ENCODE measurements at regions not wholly inside any gene's neighbourhood (a gene's known extent, or its start where the extent isn't known, plus 50 kb on each side); places are given as distances from the start of the nearest gene placed in this dataset.
A peak's percentile ranks its signal among the peaks of the same experiment; 100 is the strongest.

- DNase-seq, result no peak
These were observed 305.1 kb upstream of the RGMB start for GRCh38 chr5:98468188-98468869.

DNA sequence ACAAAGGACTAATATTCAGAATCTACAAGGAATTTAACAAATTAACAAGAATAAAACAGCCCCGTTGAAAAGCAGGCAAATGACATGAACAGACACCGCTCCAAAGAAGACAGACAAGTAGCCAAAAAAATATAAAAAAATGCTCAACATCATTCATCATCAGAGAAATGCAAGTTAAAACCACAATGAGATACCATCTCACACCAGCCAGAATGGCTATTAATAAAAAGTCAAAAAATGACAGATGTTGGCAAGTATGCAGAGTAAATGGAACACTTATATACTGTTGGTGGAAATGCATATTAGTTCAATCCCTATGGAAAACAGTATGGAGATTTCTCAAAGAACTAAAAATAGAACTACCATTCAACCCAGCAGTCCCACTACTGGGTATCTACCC is 302.7 kb upstream of the RGMB start:
- DNase-seq, result no peak

DNA sequence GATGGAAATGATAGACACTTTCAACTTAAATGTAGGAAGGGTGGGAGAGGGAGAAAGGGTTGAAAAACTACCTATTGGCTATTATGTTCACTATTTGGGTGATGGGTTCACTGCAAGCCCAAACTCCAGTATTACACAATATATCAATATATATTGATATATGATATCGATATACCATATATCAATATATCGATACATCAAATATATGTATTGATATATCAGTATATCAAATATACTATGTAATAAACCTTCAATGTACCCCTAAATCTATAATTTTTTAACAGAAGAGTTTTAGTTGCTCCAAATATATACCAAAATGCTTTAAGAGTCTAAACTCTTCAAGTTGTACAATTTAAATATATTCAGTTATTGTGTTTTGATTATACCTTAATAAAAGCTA is 302.0 kb upstream of the RGMB start:
- no peak for DNase-seq

GRCh38 chr5:98474216-98474615 is 299.2 kb upstream of the RGMB start:
- no peak for DNase-seq

- DNase-seq, result no peak
These were observed 298.7 kb upstream of the RGMB start for GRCh38 chr5:98474782-98475181.

DNA sequence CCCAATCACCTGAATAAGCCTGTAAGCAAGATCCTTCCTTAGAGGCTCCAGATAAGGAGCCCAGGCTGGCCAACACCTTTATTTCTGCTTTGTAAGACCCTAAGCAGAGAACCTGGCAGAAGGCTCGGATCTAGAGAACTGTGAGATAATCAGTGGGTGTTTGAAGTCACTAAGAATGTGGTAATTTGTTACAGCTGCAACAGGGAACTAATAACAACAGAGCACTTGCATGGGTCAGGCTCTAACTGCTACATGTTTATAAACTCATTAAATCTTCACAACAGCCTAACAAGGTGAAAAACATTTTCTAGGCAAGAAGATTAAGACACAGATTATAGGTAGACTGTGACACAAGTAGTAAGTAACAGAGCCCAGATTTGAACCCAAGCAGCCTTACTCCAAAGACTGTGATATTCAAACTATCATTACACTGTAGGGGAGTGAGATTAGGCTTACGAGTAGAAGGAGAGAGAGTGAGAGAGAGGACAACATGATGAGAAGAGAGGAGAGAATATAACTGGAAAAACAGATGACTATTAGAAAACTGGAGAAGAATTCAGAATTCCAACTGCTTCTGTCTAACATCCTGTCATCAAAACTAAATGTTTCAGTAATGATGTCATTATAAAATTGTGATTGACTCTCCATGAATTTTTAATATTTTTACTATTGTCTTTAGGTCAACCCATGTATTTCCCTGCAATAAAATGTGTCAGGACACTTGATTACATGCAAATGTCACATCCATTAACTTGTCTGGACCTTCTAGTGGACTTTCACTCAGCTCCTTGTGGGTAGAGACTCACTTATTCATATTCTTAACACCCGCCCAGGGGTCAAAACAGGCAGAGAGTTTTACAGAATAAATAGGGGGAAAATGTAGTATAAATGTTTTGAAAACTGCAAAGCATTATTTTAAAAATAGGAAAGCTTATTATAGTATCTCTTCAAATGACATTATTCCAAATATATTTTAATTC is 290.9 kb upstream of the RGMB start:
- no peak for DNase-seq

- peak in 1 of 2 donors; percentile 16 for DNase-seq
These were observed 290.2 kb upstream of the RGMB start for GRCh38 chr5:98483301-98483685.

- DNase-seq, result no peak
These were observed 284.4 kb upstream of the RGMB start for GRCh38 chr5:98489021-98489420.

DNA sequence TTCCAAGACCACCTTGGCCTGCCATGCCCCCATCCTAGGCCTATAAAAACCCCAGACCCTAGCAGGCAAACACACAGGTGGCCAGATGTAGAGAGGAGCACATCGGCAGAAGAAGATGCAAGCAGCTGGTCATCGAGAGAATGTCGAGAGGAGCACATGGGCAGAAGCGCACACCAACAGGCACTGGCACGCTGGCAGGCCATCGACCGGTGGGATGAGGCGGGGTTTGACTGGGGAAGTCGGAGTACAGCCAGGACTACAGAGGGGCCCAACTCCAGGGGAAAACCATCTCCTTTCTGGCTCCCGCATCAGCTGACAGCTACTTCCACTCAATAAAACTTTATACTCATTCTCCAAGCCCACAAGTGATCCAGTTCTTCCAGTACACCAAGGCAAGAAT is 283.1 kb upstream of the RGMB start:
- DNase-seq, result no peak

DNA sequence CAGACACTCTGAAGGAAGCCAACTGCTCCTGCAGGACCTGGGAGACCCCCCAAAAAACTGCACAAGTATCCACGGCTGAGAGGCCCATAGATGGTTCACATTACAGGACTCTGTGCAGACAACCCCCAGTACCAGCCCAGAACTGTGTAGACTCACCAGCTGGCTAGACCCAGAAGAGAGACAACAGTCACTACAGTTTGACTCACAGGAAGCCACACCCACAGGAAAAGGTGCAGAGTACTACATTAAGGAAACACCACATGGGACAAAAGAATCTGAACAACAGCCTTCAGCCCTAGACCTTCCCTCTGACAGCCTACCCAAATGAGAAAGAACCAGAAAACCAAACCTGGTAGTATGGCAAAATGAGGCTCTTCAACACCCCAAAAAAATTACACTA is 281.2 kb upstream of the RGMB start:
- no peak for DNase-seq

DNA sequence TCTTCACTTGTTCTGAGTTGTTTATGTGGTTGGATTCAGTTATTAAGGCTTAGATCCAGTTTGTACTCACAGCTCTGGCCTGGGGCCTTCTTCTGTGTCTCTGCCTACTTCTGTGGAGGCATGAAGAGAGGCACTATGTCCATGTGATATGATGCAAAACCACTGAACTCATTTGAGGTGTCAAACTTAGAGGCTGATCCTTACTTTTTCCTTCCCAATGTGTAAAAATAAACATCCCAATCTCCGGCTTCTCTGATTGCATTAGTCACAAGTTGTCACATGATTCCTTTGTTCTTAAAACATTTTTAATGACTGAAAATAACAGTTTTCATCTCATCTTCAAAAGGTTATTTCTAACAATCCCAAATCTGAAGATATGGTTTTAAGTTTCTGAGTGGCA is 276.0 kb upstream of the RGMB start:
- no peak for DNase-seq

DNA sequence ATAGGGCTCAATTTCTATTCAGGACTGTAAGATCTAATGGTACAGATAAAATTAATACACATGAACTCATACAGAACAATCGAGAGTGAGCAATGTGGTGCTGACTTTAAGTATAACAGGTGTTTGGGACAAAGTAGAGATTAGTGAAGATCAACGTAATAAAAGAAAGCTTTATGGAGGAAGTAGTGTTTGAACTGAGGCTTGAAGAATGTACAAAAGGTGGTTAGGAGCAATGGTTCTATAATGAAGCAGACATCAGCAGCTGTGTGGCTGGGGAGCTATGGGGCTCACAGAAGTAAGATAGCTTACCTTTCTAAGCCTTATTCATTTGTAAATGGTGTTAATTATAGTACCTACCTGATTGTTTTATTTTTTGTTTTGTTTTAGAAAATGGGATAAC is 275.4 kb upstream of the RGMB start:
- no peak for DNase-seq

DNA sequence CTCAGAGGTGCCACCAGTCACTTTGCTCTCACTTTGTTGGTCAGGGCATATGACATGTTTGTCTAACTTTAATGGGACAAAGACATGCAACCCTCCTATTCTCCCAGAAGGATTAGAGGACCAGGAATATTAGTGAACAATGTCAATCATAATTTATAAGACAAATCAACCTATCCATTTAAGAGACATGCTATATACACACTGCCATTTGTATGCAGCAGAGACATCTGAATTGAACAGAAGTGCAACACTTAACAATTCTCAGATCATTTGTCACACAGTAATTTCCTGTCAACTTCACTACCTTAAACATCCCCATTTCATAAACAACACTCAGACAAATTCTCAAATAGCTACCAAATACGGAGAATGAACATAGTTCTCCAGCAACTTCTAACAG is 273.6 kb upstream of the RGMB start:
- DNase-seq, result no peak

GRCh38 chr5:98500811-98501210 is 272.7 kb upstream of the RGMB start:
- DNase-seq, result no peak

DNA sequence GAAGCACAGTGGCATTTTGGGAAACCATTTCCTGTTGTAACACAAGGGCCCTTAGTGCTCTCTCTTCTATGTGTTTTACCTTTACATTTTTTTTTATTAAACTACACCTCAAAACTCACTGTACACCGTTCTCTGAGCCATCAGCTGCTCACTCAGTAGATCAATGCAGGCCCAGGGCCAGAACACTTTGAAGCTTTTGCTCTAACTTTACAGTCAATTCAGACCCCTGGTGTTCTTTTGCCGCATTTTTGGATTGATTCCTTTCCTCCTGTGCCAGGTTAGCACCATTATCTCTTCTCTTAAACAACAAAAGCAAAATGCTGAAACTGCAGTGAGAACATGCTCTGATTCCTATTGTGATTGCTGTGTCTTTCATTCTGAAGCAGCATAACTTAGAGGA is 269.8 kb upstream of the RGMB start:
- DNase-seq, result no peak

DNA sequence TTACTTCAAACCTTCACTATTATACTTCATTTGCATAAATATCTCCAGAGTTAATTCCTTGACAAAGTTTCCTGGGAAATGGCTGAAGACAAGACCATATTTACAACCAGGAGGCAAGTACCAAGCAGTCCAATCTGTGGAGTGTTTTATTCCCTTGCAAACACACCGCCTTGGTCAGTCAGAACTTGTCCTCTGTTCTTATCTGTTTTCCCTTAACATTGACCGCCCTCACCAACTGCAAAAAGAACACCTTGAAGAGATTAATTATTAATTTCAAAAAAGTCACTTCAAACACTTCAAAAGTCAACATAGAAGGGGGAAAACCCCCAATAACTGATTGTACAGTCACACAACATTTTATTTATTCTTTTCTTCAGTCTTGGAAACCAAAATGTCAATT is 269.0 kb upstream of the RGMB start:
- no peak for DNase-seq

DNA sequence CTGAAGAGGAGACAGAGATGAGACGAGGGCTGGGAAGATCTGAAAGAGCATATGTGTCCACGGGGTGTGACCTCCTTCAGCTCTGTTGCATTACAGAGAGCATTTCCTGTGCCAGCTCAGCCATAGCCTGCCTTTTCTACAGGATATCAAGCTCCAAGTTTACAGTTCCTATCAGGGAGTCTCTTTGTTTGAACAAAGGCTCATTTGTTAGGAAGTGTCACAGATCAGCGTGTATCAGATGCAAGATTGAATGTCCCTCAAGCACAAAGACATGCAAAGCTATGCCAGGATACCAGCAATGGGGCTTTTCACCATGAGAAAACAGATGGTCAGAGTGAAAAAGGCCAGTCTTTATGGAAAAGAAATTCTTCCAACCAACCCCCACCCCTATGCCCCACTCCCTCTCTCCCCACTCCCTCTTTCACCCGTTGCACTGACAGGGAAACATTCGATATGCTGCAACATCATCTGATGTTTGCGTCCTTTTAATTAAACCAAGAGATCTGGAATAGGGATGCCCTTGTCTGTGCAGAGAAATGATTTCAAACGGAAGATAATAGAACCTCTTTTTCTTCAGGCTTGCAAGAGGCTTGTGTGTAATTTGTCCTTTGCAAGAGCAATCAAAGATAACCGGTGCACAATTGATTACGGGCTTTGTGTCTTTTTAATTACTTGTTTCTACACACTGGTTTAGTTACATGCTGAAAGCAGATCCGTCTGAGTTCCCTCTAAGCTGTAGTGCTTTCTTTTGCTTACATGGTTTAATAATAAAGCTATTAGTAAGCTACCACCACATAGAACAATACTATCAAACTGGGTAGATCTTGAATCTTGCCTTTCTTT is 263.1 kb upstream of the RGMB start:
- peak; percentile 22 to 31 for DNase-seq

DNA sequence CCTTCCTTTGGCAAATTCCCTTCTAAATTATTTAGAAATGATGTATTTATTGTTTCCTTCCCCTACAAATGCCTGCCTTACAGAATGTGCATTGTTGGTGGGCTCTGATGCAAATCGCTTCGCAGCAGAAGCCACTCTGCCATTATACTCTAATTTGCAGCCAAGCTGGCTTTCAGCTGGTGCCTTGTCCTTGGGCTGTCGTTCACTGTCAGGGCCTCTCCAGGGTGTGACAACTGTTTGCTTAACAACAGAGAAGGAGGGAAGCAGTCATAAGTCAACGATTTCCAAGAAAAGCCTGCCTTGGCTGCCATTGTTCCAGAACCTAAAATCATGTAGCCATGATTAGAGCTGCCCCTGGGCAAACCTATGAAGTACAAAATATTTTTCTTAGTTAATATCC is 260.1 kb upstream of the RGMB start:
- DNase-seq, result no peak

GRCh38 chr5:98514215-98514614 is 259.2 kb upstream of the RGMB start:
- no peak for DNase-seq

- DNase-seq, result no peak
These were observed 256.8 kb upstream of the RGMB start for GRCh38 chr5:98516701-98517100.

DNA sequence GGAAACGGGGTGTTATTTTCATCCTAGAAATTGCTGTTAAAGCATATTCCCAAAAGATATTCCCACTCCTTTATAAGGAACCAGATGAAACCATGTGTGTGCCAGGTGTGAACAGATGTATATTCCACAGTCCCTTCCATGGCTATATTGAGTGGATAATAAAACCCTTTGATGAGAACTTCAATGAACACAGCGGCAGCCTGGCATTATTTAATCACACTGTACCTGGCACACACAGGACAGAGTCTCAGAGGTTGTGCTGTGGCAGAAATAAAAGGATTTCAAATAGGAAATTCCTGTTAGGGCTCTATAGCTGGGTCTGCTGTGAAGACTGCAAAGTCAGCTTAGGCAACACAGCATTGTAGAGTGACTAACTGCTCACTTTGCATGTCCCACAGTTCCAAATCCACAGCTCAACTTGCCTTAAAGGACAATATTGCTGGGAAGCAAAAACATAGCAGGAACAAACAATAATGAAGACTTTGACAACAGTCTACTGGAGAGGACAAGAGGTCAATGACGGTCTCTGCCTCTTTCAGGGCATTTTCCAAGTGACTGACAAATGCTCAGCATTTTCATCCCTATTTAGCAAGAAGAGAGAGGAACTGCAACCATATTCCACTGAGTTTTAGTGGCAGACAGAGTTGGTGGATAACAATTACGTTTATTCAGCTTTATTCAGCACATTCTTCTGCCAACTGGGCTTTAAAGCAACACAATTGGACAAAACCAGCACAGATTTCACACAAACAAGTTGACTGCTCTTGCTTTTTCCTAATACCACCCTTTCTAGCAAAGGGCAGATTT is 255.7 kb upstream of the RGMB start:
- DNase-seq, result peak in 1 of 2 donors; percentile 40

DNA sequence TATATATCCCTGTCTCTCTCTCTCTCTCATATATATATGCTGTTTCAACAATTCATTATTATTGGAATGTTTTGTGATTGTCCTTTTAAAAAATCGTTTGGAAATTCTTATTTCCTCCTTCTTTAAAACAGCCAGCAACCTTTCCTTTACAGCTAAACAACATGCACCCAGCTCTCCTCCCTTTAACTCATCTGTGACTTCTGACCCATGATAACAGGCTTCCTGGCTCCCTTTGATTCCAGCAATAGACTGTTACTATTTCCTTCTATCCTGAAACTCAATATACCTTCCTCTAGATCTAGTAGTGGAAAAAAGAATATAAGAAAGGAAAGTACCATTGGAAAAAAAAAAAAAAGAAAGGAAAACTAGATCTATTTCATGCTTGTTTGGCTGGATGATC is 254.7 kb upstream of the RGMB start:
- DNase-seq, result no peak

- DNase-seq, result no peak
These were observed 253.9 kb upstream of the RGMB start for GRCh38 chr5:98519571-98519970.

All from hippocampal formation (tissue), 2 donors.